ENCODE measurements at regions not wholly inside any gene's neighbourhood (a gene's known extent, or its start where the extent isn't known, plus 50 kb on each side); places are given as distances from the start of the nearest gene placed in this dataset.

- Mint-ChIP-seq H3K4me1 (ENCODE audit: low read depth, unreplicated experiment) (no peaks in the 10 kb centered on the region), H3K36me3 (ENCODE audit: low read depth, unreplicated experiment) (no peaks in the 10 kb centered on the region), H3K9me3 (ENCODE audit: unreplicated experiment) (no peaks in the 10 kb centered on the region), H3K27me3 (ENCODE audit: low read depth, unreplicated experiment) (no peaks in the 10 kb centered on the region), H3K27ac (ENCODE audit: unreplicated experiment) (no peak overlapping the region), H3K4me3 (ENCODE audit: unreplicated experiment) (no peak overlapping the region)
- no peaks in the 10 kb centered on the region for H3K27me3 ChIP-seq (ENCODE audit: insufficient read depth, low read length)
- no peak for TF ChIP-seq CTCF (IDR thresholded peaks at IDR 0.05; ENCODE audit: insufficient read depth, low read depth, low read length)
- TF ChIP-seq EZH2 (IDR thresholded peaks at IDR 0.05; ENCODE audit: insufficient read depth, low read length) = no peak
- FAIRE-seq (no peak), DNase-seq (ENCODE audit: low read depth) (no peak)
- no peak overlapping the region for H3K4me2 ChIP-seq (ENCODE audit: low read length)
- no peaks in the 10 kb centered on the region for H3K79me2 ChIP-seq (ENCODE audit: insufficient read depth, low read length)
- no peaks in the 10 kb centered on the region for H3K4me1 ChIP-seq (ENCODE audit: insufficient read depth, low read length)
- H3K9ac ChIP-seq (ENCODE audit: low read length) = no peak overlapping the region
- H4K20me1 ChIP-seq (ENCODE audit: insufficient read depth, low read length) = no peaks in the 10 kb centered on the region
- H3K4me3 ChIP-seq (ENCODE audit: insufficient read depth, low read depth, low read length) = no peak overlapping the region
- no peaks in the 10 kb centered on the region for H3K36me3 ChIP-seq (ENCODE audit: insufficient read depth, low read length)
- no peak overlapping the region for H3K27ac ChIP-seq (ENCODE audit: low read depth, low read length)
- no peaks in the 10 kb centered on the region for H3K9me3 ChIP-seq (ENCODE audit: insufficient read depth, low read depth, low read length)
- no peak overlapping the region for H2AFZ ChIP-seq (ENCODE audit: low read depth, low read length)
These were observed 309.6 kb downstream of the METTL15 start for GRCh38 chr11:28417601-28418323.

GRCh38 chr11:28412029-28412428 is 303.8 kb downstream of the METTL15 start:
- Mint-ChIP-seq H3K27ac (ENCODE audit: unreplicated experiment) (no peak overlapping the region), H3K4me1 (ENCODE audit: low read depth, unreplicated experiment) (no peaks in the 10 kb centered on the region), H3K9me3 (ENCODE audit: unreplicated experiment) (no peaks in the 10 kb centered on the region), H3K27me3 (ENCODE audit: low read depth, unreplicated experiment) (no peaks in the 10 kb centered on the region), H3K36me3 (ENCODE audit: low read depth, unreplicated experiment) (no peaks in the 10 kb centered on the region), H3K4me3 (ENCODE audit: unreplicated experiment) (no peak overlapping the region)
- no peak overlapping the region for H3K27ac ChIP-seq (ENCODE audit: low read depth, low read length)
- H3K9ac ChIP-seq (ENCODE audit: low read length) = no peak overlapping the region
- no peaks in the 10 kb centered on the region for H3K36me3 ChIP-seq (ENCODE audit: insufficient read depth, low read length)
- FAIRE-seq = no peak
- no peaks in the 10 kb centered on the region for H3K9me3 ChIP-seq (ENCODE audit: insufficient read depth, low read depth, low read length)
- H3K4me3 ChIP-seq (ENCODE audit: insufficient read depth, low read depth, low read length) = no peak overlapping the region
- no peaks in the 10 kb centered on the region for H3K27me3 ChIP-seq (ENCODE audit: insufficient read depth, low read length)
- no peak for TF ChIP-seq EZH2 (IDR thresholded peaks at IDR 0.05; ENCODE audit: insufficient read depth, low read length)
- TF ChIP-seq CTCF (IDR thresholded peaks at IDR 0.05; ENCODE audit: insufficient read depth, low read depth, low read length) = no peak
- no peaks in the 10 kb centered on the region for H3K79me2 ChIP-seq (ENCODE audit: insufficient read depth, low read length)
- H4K20me1 ChIP-seq (ENCODE audit: insufficient read depth, low read length) = no peaks in the 10 kb centered on the region
- no peak for DNase-seq (ENCODE audit: low read depth)
- H3K4me1 ChIP-seq (ENCODE audit: insufficient read depth, low read length) = no peaks in the 10 kb centered on the region
- H3K4me2 ChIP-seq (ENCODE audit: low read length) = no peak overlapping the region
- H2AFZ ChIP-seq (ENCODE audit: low read depth, low read length) = no peak overlapping the region

- Histone ChIP-seq H3K36me3 (ENCODE audit: insufficient read depth, low read length) (no peaks in the 10 kb centered on the region), H3K9me3 (ENCODE audit: insufficient read depth, low read depth, low read length) (no peaks in the 10 kb centered on the region), H3K4me1 (ENCODE audit: insufficient read depth, low read length) (peaks cover 13% of the 10 kb centered on the region), H3K79me2 (ENCODE audit: insufficient read depth, low read length) (no peaks in the 10 kb centered on the region), H3K4me3 (ENCODE audit: insufficient read depth, low read depth, low read length) (no peak overlapping the region), H3K27ac (ENCODE audit: low read depth, low read length) (no peak overlapping the region), H3K4me2 (ENCODE audit: low read length) (no peak overlapping the region), H4K20me1 (ENCODE audit: insufficient read depth, low read length) (no peaks in the 10 kb centered on the region), H3K9ac (ENCODE audit: low read length) (no peak overlapping the region), H3K27me3 (ENCODE audit: insufficient read depth, low read length) (no peaks in the 10 kb centered on the region), H2AFZ (ENCODE audit: low read depth, low read length) (no peak overlapping the region)
- Mint-ChIP-seq H3K4me1 (ENCODE audit: low read depth, unreplicated experiment) (peaks cover 23% of the 10 kb centered on the region), H3K9me3 (ENCODE audit: unreplicated experiment) (peaks cover 2% of the 10 kb centered on the region), H3K27ac (ENCODE audit: unreplicated experiment) (peak overlapping the region; percentile 27), H3K4me3 (ENCODE audit: unreplicated experiment) (no peak overlapping the region), H3K27me3 (ENCODE audit: low read depth, unreplicated experiment) (no peaks in the 10 kb centered on the region), H3K36me3 (ENCODE audit: low read depth, unreplicated experiment) (no peaks in the 10 kb centered on the region)
- FAIRE-seq (no peak), DNase-seq (ENCODE audit: low read depth) (no peak)
- no peak for TF ChIP-seq EZH2 (IDR thresholded peaks at IDR 0.05; ENCODE audit: insufficient read depth, low read length)
- TF ChIP-seq CTCF (IDR thresholded peaks at IDR 0.05; ENCODE audit: insufficient read depth, low read depth, low read length) = no peak
These were observed 293.3 kb downstream of the METTL15 start for GRCh38 chr11:28401446-28401845.
